Mesendoderm (in vitro differentiated cells): ENCODE measurements at regions not wholly inside any gene's neighbourhood (a gene's known extent, or its start where the extent isn't known, plus 50 kb on each side); places are given as distances from the start of the nearest gene placed in this dataset.
"Not testable (repeated sequence)": the region's sequence is repeated elsewhere in the genome, so short reads cannot be mapped to it uniquely, and the experiment has no call there.

ENCODE experiments used
- DNase-seq: peaks from one replicate; pipeline ENCODE4 v3.0.0; 2013
- H2AK5ac ChIP-seq: 2 replicates; pipeline ENCODE4 v1.6.1; 2013; ENCODE audit warnings: low read length, inconsistent platforms
- H2BK120ac ChIP-seq: 2 replicates; pipeline ENCODE4 v1.6.1; 2013; ENCODE audit warnings: low read depth, mild to moderate bottlenecking, low read length, moderate library complexity, mixed read lengths
- H2BK15ac ChIP-seq: replicated peaks from 2 replicates; pipeline ENCODE4 v1.6.1; 2013; ENCODE audit warnings: low read depth, mild to moderate bottlenecking, moderate library complexity
- H2BK5ac ChIP-seq: 2 replicates; pipeline ENCODE4 v1.6.1; 2013; ENCODE audit warnings: low read length, inconsistent platforms
- H3K18ac ChIP-seq: 2 replicates; pipeline ENCODE4 v1.6.1; 2013; ENCODE audit warnings: mild to moderate bottlenecking, low read length, mixed read lengths
- H3K23ac ChIP-seq: one replicate; pipeline ENCODE4 v1.6.1; 2013; ENCODE audit warnings: low read length
- H3K27ac ChIP-seq: 2 replicates; pipeline ENCODE4 v1.5.1; 2013; ENCODE audit warnings: low read depth, mild to moderate bottlenecking, inconsistent platforms, low read length, moderate library complexity
- H3K27me3 ChIP-seq: 2 replicates; pipeline ENCODE4 v1.6.1; 2013; ENCODE audit warnings: low read length, control low read depth, mild to moderate bottlenecking, inconsistent platforms; ENCODE audit not compliant: insufficient read depth, poor library complexity
- H3K36me3 ChIP-seq: 2 replicates; pipeline ENCODE4 v1.6.1; 2013; ENCODE audit warnings: low read length, inconsistent platforms; ENCODE audit not compliant: control insufficient read depth, insufficient read depth
- H3K4ac ChIP-seq: one replicate; pipeline ENCODE4 v1.6.1; 2013; ENCODE audit warnings: low read depth, mild to moderate bottlenecking, low read length, moderate library complexity
- H3K4me1 ChIP-seq: 2 replicates; pipeline ENCODE4 v1.6.1; 2013; ENCODE audit warnings: low read depth, low read length, inconsistent platforms; ENCODE audit not compliant: control insufficient read depth
- H3K4me2 ChIP-seq: 2 replicates; pipeline ENCODE4 v1.6.1; 2013; ENCODE audit warnings: low read length
- H3K4me3 ChIP-seq: 2 replicates; pipeline ENCODE4 v1.5.1; 2013; ENCODE audit warnings: mild to moderate bottlenecking, low read length
- H3K56ac ChIP-seq: one replicate; pipeline ENCODE4 v1.6.1; 2013; ENCODE audit warnings: low read length
- H3K79me1 ChIP-seq: 2 replicates; pipeline ENCODE4 v1.6.1; 2013; ENCODE audit warnings: low read length, inconsistent platforms
- H3K79me2 ChIP-seq: 2 replicates; pipeline ENCODE4 v1.6.1; 2013; ENCODE audit warnings: mild to moderate bottlenecking, low read length; ENCODE audit not compliant: control insufficient read depth, insufficient read depth
- H3K9ac ChIP-seq: 2 replicates; pipeline ENCODE4 v1.6.1; 2013; ENCODE audit warnings: low read length, inconsistent platforms
- H4K5ac ChIP-seq: one replicate; pipeline ENCODE4 v1.6.1; 2013; ENCODE audit warnings: low read length
- H4K8ac ChIP-seq: one replicate; pipeline ENCODE4 v1.6.1; 2013; ENCODE audit warnings: low read depth, mild to moderate bottlenecking, control low read depth, low read length, moderate library complexity
- WGBS: extraction: QIAGEN DNeasy Blood & Tissue Kit; methylation state at CpG from one replicate; pipeline ENCODE4 v1.1.7; 2013; ENCODE audit warnings: low lambda C conversion rate, missing lambda C conversion rate; ENCODE audit not compliant: insufficient coverage; ENCODE audit errors: extremely low coverage; 5-methylcytosine and 5-hydroxymethylcytosine counted together

DNA sequence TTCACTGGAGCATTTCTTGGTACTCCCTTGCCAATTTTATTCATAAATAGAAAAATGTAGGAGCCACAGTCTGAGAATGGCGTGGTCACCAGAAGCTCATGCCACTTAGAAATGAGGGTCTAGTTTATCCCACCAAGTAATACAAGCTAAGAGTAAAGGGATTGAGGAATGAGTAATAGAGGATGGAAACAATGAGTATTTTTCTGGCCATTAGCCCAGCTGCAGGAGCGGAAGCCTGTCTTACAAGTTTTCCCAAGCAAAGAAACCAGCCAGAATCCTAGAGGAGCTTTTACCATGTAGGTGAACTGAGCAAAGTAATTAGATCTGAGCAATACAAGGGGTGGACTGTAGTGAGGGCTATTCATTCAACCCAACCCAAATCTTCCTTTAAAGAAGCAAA lies 160.7 kb upstream of the NPY2R start:
- Histone ChIP-seq H4K5ac (no peak overlapping the region), H3K9ac (no peak overlapping the region), H3K4me1 (no peaks in the 10 kb centered on the region), H3K27ac (no peak overlapping the region), H4K8ac (no peak overlapping the region), H2BK5ac (no peak overlapping the region), H3K56ac (no peak overlapping the region), H3K79me2 (no peaks in the 10 kb centered on the region), H3K4ac (no peak overlapping the region), H3K36me3 (no peaks in the 10 kb centered on the region), H2BK120ac (no peak overlapping the region), H3K18ac (no peak overlapping the region), H3K79me1 (no peaks in the 10 kb centered on the region), H3K4me2 (no peak overlapping the region), H2BK15ac (no peak overlapping the region), H3K23ac (no peak overlapping the region), H2AK5ac (no peak overlapping the region), H3K27me3 (no peaks in the 10 kb centered on the region), H3K4me3 (no peak overlapping the region)
- no peak for DNase-seq
- no CpG with 5 or more reads among the region's 2 CpGs for WGBS

DNA sequence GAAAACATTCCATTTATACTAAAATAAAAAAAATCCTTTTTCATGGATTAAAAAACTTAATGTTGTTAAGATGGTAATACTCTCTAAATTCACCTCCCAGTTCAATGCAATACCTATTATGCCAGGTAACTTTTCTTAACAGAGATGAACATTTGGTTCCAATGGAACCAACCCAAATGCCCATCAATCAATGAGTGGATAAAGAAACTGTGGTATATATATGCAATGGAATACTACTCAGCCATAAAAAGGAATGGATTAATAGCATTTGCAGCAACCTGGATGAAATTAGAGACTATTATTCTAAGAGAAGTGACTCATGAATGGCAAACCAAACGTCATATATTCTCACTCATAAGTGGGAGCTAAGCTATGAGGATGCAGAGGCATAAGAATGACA lies 154.4 kb upstream of the NPY2R start:
- no CpG with 5 or more reads among the region's 1 CpG for WGBS

DNA sequence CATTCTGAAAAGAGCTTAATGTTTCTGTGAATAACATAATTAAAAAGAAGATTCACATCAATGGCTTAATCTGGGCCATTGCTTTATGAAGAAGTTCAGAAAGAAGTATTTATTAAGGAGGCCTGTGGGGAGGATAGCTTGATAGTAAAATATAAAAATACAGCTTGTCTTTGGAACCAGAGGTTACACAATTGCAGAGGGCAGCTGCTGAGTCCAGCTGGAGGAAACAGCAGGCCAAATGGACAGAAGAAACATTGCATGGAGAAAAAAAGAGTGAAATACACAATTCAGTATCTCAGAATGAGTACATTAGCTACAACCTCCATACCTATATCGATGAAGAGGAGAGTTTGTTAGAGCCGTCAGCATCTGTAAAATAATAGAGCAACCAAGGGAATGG lies 148.0 kb upstream of the NPY2R start:
- no peak overlapping the region for H2BK120ac ChIP-seq
- H3K79me2 ChIP-seq: no peaks in the 10 kb centered on the region
- no peaks in the 10 kb centered on the region for H3K36me3 ChIP-seq
- no peak overlapping the region for H3K9ac ChIP-seq
- H3K4me2 ChIP-seq: no peak overlapping the region
- no peak overlapping the region for H3K27ac ChIP-seq
- no peaks in the 10 kb centered on the region for H3K27me3 ChIP-seq
- DNase-seq: no peak
- no peak overlapping the region for H2BK5ac ChIP-seq
- H3K4ac ChIP-seq: no peak overlapping the region
- H3K4me1 ChIP-seq: no peaks in the 10 kb centered on the region
- no peak overlapping the region for H4K8ac ChIP-seq
- no peak overlapping the region for H3K4me3 ChIP-seq
- H3K23ac ChIP-seq: no peak overlapping the region
- no peak overlapping the region for H2BK15ac ChIP-seq
- no peak overlapping the region for H3K56ac ChIP-seq
- no peak overlapping the region for H2AK5ac ChIP-seq
- WGBS: no CpG with 5 or more reads among the region's 2 CpGs
- no peaks in the 10 kb centered on the region for H3K79me1 ChIP-seq
- no peak overlapping the region for H3K18ac ChIP-seq
- H4K5ac ChIP-seq: no peak overlapping the region

More for the DNA sequence above, 154.4 kb upstream of the NPY2R start:
- not testable (repeated sequence) for H3K27me3 ChIP-seq, H3K79me1 ChIP-seq, H3K4me3 ChIP-seq, H3K79me2 ChIP-seq, H3K18ac ChIP-seq, H4K8ac ChIP-seq, H2BK15ac ChIP-seq, H2BK5ac ChIP-seq, H3K4ac ChIP-seq, H3K23ac ChIP-seq, H3K4me2 ChIP-seq, H3K56ac ChIP-seq, H3K4me1 ChIP-seq, H3K36me3 ChIP-seq, H3K9ac ChIP-seq, H4K5ac ChIP-seq, H2AK5ac ChIP-seq, H2BK120ac ChIP-seq, DNase-seq, H3K27ac ChIP-seq

DNA sequence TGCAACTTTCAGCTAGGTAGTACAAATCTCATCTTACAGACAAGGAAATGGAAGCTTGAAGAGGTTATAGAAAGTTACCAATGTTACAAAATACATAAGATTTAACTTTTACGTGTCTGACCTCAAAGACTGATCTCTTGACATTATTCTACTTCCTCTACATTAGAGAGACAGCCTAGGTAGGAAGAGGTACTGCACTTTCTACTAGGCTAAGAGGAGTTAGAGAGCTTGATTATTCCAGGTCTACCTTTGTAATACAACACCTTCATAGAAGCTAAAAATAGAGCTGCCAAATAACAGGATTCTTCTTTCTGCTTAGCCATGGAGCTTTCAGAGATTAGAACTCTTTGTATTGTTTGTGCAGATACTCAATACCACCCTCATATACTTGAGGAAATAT lies 147.6 kb upstream of the NPY2R start:
- no peaks in the 10 kb centered on the region for H3K27me3 ChIP-seq
- H3K4me2 ChIP-seq: no peak overlapping the region
- H2AK5ac ChIP-seq: no peak overlapping the region
- no peak overlapping the region for H3K4ac ChIP-seq
- H3K18ac ChIP-seq: no peak overlapping the region
- H3K9ac ChIP-seq: no peak overlapping the region
- no peak overlapping the region for H2BK15ac ChIP-seq
- H2BK120ac ChIP-seq: no peak overlapping the region
- WGBS: no CpG with 5 or more reads among the region's 1 CpG
- H3K79me1 ChIP-seq: no peaks in the 10 kb centered on the region
- H3K27ac ChIP-seq: no peak overlapping the region
- H3K56ac ChIP-seq: no peak overlapping the region
- no peak overlapping the region for H3K23ac ChIP-seq
- no peak for DNase-seq
- H3K79me2 ChIP-seq: no peaks in the 10 kb centered on the region
- H2BK5ac ChIP-seq: no peak overlapping the region
- no peaks in the 10 kb centered on the region for H3K36me3 ChIP-seq
- no peaks in the 10 kb centered on the region for H3K4me1 ChIP-seq
- no peak overlapping the region for H4K5ac ChIP-seq
- H4K8ac ChIP-seq: no peak overlapping the region
- no peak overlapping the region for H3K4me3 ChIP-seq

DNA sequence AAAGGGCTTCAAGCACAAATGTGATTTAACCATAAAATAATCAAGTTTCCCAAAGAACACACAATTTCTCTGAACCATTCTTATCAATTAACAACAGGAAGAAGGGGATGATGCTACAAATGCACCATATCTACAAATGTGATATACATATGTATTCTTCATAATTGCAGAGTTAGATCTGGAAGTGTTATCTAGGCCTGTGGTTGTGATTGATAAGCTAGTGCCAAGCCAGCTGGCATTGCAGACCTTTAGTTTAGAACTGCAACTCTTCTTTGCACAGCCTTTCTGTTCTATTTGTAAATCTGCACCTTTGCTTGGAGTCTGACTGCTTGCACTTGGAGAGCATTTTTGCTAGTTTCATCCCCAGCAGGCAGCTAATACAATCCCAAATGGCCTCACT lies 145.5 kb upstream of the NPY2R start:
- Histone ChIP-seq H2BK120ac (no peak overlapping the region), H3K23ac (no peak overlapping the region), H2BK15ac (no peak overlapping the region), H3K4me1 (no peaks in the 10 kb centered on the region), H3K9ac (no peak overlapping the region), H3K4me3 (no peak overlapping the region), H3K36me3 (no peaks in the 10 kb centered on the region), H3K27me3 (no peaks in the 10 kb centered on the region), H3K4me2 (no peak overlapping the region), H3K79me2 (no peaks in the 10 kb centered on the region), H4K8ac (no peak overlapping the region), H3K18ac (no peak overlapping the region), H4K5ac (no peak overlapping the region), H3K27ac (no peak overlapping the region), H2BK5ac (no peak overlapping the region), H3K4ac (no peak overlapping the region), H3K79me1 (no peaks in the 10 kb centered on the region), H3K56ac (no peak overlapping the region), H2AK5ac (no peak overlapping the region)
- no peak for DNase-seq

DNA sequence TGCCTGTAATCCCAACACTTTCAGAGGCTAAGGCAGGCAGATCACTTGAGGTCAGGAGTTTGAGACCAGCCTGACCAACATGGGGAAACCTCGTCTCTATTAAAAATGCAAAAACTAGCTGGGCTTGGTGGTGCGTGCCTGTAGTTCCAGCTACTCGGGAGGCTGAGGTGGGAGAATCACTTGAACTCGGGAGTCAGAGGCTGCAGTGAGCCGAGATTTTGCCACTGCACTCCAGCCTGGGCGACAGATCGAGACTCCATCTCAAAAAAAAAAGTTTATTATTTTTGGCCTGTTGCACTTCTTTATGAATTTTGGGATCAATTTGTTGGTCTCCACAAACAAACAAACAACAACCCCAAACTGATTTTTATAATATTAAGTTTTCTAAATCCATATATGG lies 143.5 kb upstream of the NPY2R start:
- H3K36me3 ChIP-seq, H2BK15ac ChIP-seq, H3K27me3 ChIP-seq, DNase-seq, H3K18ac ChIP-seq, H2AK5ac ChIP-seq, H3K4me3 ChIP-seq, H3K56ac ChIP-seq, H4K5ac ChIP-seq, H3K4ac ChIP-seq, H3K79me1 ChIP-seq, H3K23ac ChIP-seq, H3K4me1 ChIP-seq, H3K9ac ChIP-seq, H2BK5ac ChIP-seq, H3K4me2 ChIP-seq, H2BK120ac ChIP-seq, H4K8ac ChIP-seq, H3K79me2 ChIP-seq, H3K27ac ChIP-seq: not testable (repeated sequence)
- WGBS: no CpG with 5 or more reads among the region's 7 CpGs
